Right lobe of liver (tissue), 6 donors: ENCODE measurements at regions not wholly inside any gene's neighbourhood (a gene's known extent, or its start where the extent isn't known, plus 50 kb on each side); places are given as distances from the start of the nearest gene placed in this dataset.

ENCODE experiments used
- ATAC-seq, 4 donors: fragments of 200-7000 bp; cut with Tn5 transposase; one replicate each; pipeline ENCODE4 v1.9.1; 2020; ENCODE audit warnings: mild to moderate bottlenecking in 4 of 4, moderate library complexity in 4 of 4
- DNase-seq, 3 donors: peaks; one replicate each; pipeline ENCODE4 v3.0.0-alpha.2; 2020
- H3K27ac ChIP-seq, 3 donors: fragments of 200-600 bp; one replicate each; pipeline ENCODE4 v1.8.0; 2022
- H3K27me3 ChIP-seq, 2 donors: fragments of 200-600 bp; one replicate each; pipeline ENCODE4 v1.8.0; 2022
- H3K36me3 ChIP-seq, 4 donors: fragments of 200-600 bp; sonication (generic) in 1 of 4; one replicate each; pipeline versions ENCODE4 v1.5.1 to v1.8.0; 2017 to 2022; ENCODE audit warnings: control low read depth in 1 of 4
- H3K4me1 ChIP-seq, 4 donors: fragments of 200-600 bp; sonication (generic) in 1 of 4; one replicate each; pipeline versions ENCODE4 v1.5.1 to v1.8.0; 2017 to 2022; ENCODE audit warnings: control low read depth in 1 of 4
- H3K4me3 ChIP-seq, 3 donors: fragments of 200-600 bp; one replicate each; pipeline ENCODE4 v1.8.0; 2022
- H3K9me3 ChIP-seq, 4 donors: fragments of 200-600 bp; sonication (generic) in 1 of 4; one replicate each; pipeline versions ENCODE4 v1.5.1 to v1.8.0; 2017 to 2022; ENCODE audit warnings: control low read depth in 1 of 4
- POLR2A ChIP-seq: fragments of 450-650 bp; IDR thresholded peaks from one replicate; pipeline ENCODE4 v1.6.1; 2017; ENCODE audit warnings: antibody characterized with exemption, mild to moderate bottlenecking
- WGBS: methylation state at CpG from one replicate; pipeline ENCODE4 v1.1.6; 2018; ENCODE audit warnings: low coverage, low lambda C conversion rate; ENCODE audit not compliant: insufficient coverage; ENCODE audit errors: missing lambda C conversion rate; 5-methylcytosine and 5-hydroxymethylcytosine counted together
- intact Hi-C, 2 donors: fragments of 100-400 bp; cut with DNase I; formaldehyde crosslinking; loops; one replicate each; pipeline versions ENCODE4 v1.11.2 to v1.14.1; 2022
- TF ChIP-seq, protein P1 (sequence below), 4 donors: fragments of 200-600 bp in 3 of 4; fragments of 450-650 bp in 1 of 4; IDR thresholded peaks; one replicate each; pipeline versions ENCODE4 v1.5.1 to v1.8.0; 2016 to 2022; ENCODE audit warnings: antibody characterized with exemption in 4 of 4, mild to moderate bottlenecking in 2 of 4
- donor health status: DM: no; HTN: yes; CAD: no.
- donor health status: DM: no; HTN: no; CAD: no.
- donor health status: DM: no; HTN: no; CAD: no.
- donor health status: DM: no; HTN: yes; CAD: no.
- donor health status: DM: no; HTN: yes; CAD: no.

DNA sequence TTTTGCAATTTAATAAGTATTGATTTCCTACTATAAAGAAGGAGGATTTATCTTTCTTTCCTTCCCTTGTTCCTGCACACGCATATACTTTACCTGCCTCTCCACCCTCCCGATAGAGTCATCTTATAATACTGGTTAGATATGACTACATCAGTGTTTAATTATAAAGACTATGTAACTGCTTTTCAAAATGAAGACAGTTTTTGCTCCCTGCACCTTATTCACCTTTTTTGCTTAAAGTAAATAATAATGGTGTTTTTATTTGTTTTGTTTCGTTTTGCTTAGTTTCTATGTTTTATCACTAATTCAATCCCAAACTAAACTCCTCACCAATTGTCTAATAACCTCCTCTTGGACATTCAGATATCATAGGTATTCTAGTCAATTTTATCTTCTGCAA is 101.9 kb upstream of the RORA start:
- no peak for TF ChIP-seq POLR2A
- TF ChIP-seq, protein P1, sequence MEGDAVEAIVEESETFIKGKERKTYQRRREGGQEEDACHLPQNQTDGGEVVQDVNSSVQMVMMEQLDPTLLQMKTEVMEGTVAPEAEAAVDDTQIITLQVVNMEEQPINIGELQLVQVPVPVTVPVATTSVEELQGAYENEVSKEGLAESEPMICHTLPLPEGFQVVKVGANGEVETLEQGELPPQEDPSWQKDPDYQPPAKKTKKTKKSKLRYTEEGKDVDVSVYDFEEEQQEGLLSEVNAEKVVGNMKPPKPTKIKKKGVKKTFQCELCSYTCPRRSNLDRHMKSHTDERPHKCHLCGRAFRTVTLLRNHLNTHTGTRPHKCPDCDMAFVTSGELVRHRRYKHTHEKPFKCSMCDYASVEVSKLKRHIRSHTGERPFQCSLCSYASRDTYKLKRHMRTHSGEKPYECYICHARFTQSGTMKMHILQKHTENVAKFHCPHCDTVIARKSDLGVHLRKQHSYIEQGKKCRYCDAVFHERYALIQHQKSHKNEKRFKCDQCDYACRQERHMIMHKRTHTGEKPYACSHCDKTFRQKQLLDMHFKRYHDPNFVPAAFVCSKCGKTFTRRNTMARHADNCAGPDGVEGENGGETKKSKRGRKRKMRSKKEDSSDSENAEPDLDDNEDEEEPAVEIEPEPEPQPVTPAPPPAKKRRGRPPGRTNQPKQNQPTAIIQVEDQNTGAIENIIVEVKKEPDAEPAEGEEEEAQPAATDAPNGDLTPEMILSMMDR (IDR thresholded peaks at IDR 0.05) = no peak
- peaks cover 0 to 11% (median 1%) of the 10 kb centered on the region in 4 donors for H3K4me1 ChIP-seq
- DNase-seq (no peak), ATAC-seq (no peak)
- no peaks in the 10 kb centered on the region for H3K36me3 ChIP-seq
- no peak overlapping the region for H3K4me3 ChIP-seq
- no peak overlapping the region for H3K27ac ChIP-seq
- intact Hi-C loops = no loop called here
- H3K9me3 ChIP-seq = peaks cover 0 to 4% (median 0%) of the 10 kb centered on the region in 4 donors
- H3K27me3 ChIP-seq = no peaks in the 10 kb centered on the region
- 61% methylated on average over 3 of the region's 3 CpGs for WGBS

DNA sequence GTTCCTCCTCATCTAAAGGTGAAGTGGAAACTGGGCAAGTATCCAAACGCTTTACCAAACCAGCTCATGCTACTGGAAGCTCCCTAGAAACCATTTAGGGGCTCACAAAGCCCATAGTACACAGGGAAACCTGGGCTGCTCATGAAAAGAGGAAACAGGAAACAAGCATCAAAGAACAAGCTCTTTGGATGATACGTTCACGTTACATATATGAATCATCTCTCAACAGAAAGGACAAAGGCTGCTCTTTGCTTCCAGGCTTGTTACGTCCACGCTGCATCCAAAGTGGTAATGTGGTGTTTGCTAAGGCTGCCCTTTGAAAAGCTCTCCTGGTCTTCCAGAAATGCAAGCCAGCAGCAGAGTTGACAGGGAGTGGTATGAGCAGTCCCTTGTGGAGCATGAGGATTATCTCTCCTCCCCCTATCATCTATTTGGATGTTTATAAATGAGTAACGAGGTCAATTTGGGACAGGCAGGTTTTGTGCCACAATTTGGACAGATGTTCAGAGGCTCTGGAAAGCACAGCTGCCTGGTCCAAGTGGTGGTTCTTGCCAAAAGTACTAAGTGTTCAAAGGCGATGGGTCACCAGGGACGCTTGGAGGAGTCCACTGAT is 98.0 kb upstream of the RORA start:
- Histone ChIP-seq H3K27me3 (no peaks in the 10 kb centered on the region), H3K4me3 (no peak overlapping the region), H3K27ac (peak overlapping the region in 2 of 3 donors; percentile 29 to 48), H3K9me3 (no peaks in the 10 kb centered on the region), H3K36me3 (no peaks in the 10 kb centered on the region), H3K4me1 (peaks cover 0 to 8% (median 1%) of the 10 kb centered on the region in 4 donors)
- peak in 1 of 3 donors; percentile 75 for DNase-seq
- ATAC-seq = peak; percentile 90 to 97 (median 95)
- peak; percentile 28 for TF ChIP-seq POLR2A
- TF ChIP-seq, protein P1 (IDR thresholded peaks at IDR 0.05) = no peak
- intact Hi-C loops = no loop called here
- WGBS = 21% methylated on average over 8 of the region's 8 CpGs

DNA sequence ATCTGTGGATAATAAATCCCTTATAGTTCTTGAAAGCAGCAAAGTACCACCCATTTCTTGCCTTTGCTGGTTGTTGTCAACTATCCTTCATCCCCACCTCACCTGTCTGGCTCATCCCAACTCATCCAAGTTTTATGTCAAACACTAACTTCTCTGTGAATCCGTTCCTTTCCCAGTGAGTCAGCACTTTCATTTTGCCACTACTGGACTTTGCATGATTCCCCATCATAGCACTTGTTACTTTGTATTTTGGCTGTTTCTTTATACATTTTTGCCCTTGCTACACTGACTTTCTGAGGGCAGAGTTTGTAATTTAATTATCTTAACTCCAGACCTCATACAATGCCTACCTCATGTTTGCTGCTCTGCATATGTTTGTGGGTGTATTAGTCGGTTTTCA is 90.8 kb upstream of the RORA start:
- H3K27ac ChIP-seq = no peak overlapping the region
- intact Hi-C loops = no loop called here
- H3K27me3 ChIP-seq = no peaks in the 10 kb centered on the region
- DNase-seq = no peak
- no peak overlapping the region for H3K4me3 ChIP-seq
- 59% methylated on average over 2 of the region's 2 CpGs for WGBS
- TF ChIP-seq, protein P1 (IDR thresholded peaks at IDR 0.05) = no peak
- TF ChIP-seq POLR2A = no peak
- H3K9me3 ChIP-seq = no peaks in the 10 kb centered on the region
- peak in 2 of 4 donors; percentile 44 to 57 for ATAC-seq
- peaks cover 0 to 5% (median 0%) of the 10 kb centered on the region in 4 donors for H3K4me1 ChIP-seq
- no peaks in the 10 kb centered on the region for H3K36me3 ChIP-seq

DNA sequence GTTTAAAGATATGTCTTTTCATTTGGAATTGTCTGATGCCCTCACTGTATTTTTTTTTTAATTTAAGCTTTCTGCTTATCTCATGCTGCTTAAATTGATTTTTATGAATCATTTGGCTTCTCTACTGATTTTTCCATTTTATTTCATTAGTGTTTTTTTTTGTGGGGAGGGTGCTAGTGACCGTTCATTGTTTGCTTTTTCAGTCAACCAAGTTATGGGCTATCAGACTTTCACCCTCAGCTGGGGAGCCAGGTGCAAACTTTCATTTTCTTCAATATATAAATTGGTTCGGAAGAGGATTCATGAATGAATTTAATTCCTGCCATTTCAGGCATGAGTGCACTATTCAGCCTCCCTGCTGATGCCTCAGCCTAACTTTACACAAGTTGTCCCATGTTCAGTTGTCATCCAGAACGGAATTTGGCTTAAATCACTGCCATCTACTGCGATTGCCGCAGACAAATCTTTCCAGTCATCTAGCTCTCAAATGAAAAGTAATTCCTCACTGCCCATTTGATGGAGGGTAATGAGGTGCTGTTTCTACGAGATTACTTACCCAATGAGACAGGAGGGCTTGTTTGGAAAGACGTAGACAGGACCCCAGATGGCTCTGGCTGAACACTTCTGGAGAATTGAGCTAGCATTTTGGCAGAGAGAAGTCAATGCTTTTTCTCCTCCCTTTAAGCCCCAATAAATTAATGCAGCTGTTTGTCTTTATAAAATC is 89.9 kb upstream of the RORA start:
- no peaks in the 10 kb centered on the region for H3K36me3 ChIP-seq
- H3K27ac ChIP-seq = peak overlapping the region in 1 of 3 donors; percentile 49
- H3K4me3 ChIP-seq = peak overlapping the region in 1 of 3 donors; percentile 1
- no peaks in the 10 kb centered on the region for H3K9me3 ChIP-seq
- H3K27me3 ChIP-seq = no peaks in the 10 kb centered on the region
- intact Hi-C loops = no loop called here
- 60% methylated on average over 5 of the region's 7 CpGs for WGBS
- TF ChIP-seq, protein P1 (IDR thresholded peaks at IDR 0.05) = no peak
- TF ChIP-seq POLR2A = no peak
- H3K4me1 ChIP-seq = peaks cover 0 to 5% (median 0%) of the 10 kb centered on the region in 4 donors
- DNase-seq (no peak), ATAC-seq (peak in 2 of 4 donors; percentile 35 to 52)
